Spleen (tissue), 11 donors: ENCODE measurements at regions not wholly inside any gene's neighbourhood (a gene's known extent, or its start where the extent isn't known, plus 50 kb on each side); places are given as distances from the start of the nearest gene placed in this dataset.

Source experiments
- DNase-seq: peaks from one replicate; pipeline ENCODE4 v3.0.0-alpha.2; 2020
- H3K27ac ChIP-seq, 8 donors: fragments of 200-600 bp; sonication (generic) in 7 of 8; 1 replicate in 4 of 8; 2 replicates in 4 of 8; pipeline versions ENCODE4 v1.5.0 to v1.8.0; 2016 to 2021; ENCODE audit warnings: inconsistent platforms in 4 of 8, mild to moderate bottlenecking in 4 of 8, moderate library complexity in 1 of 8
- H3K27me3 ChIP-seq, 7 donors: fragments of 200-600 bp; sonication (generic) in 6 of 7; replicated peaks in 1 of 7; 1 replicate in 4 of 7; 2 replicates in 3 of 7; pipeline versions ENCODE4 v1.5.0 to v1.8.0; 2016 to 2021; ENCODE audit warnings: inconsistent platforms in 3 of 7, mild to moderate bottlenecking in 1 of 7
- H3K36me3 ChIP-seq, 6 donors: fragments of 200-600 bp; sonication (generic) in 5 of 6; 1 replicate in 4 of 6; 2 replicates in 2 of 6; pipeline versions ENCODE4 v1.5.0 to v1.8.0; 2016 to 2021; ENCODE audit warnings: inconsistent platforms in 2 of 6
- H3K4me1 ChIP-seq, 6 donors: fragments of 200-600 bp; sonication (generic) in 5 of 6; 1 replicate in 3 of 6; 2 replicates in 3 of 6; pipeline versions ENCODE4 v1.5.0 to v1.8.0; 2016 to 2021; ENCODE audit warnings: inconsistent platforms in 3 of 6
- H3K4me3 ChIP-seq, 8 donors: fragments of 200-600 bp; sonication (generic) in 7 of 8; 1 replicate in 4 of 8; 2 replicates in 4 of 8; pipeline versions ENCODE4 v1.5.0 to v1.8.0; 2016 to 2021; ENCODE audit warnings: inconsistent platforms in 4 of 8, mild to moderate bottlenecking in 4 of 8, moderate library complexity in 2 of 8
- H3K9me3 ChIP-seq, 8 donors: fragments of 200-600 bp; sonication (generic) in 7 of 8; 1 replicate in 4 of 8; 2 replicates in 4 of 8; pipeline versions ENCODE4 v1.5.0 to v1.8.0; 2016 to 2021; ENCODE audit warnings: inconsistent platforms in 4 of 8
- CTCF ChIP-seq, 11 experiments: fragments of 200-600 bp in 7 of 11; fragments of 450-650 bp in 4 of 11; sonication (generic) in 4 of 11; IDR thresholded peaks in 8 of 11; conservative IDR thresholded peaks in 3 of 11; 1 replicate in 7 of 11; 2 replicates in 4 of 11; pipeline versions ENCODE4 v1.4.0 to v1.8.0; 2016 to 2021; ENCODE audit warnings: antibody characterized with exemption in 11 of 11, inconsistent platforms in 4 of 11, mild to moderate bottlenecking in 1 of 11
- POLR2A ChIP-seq, 3 donors: fragments of 450-650 bp; IDR thresholded peaks; one replicate each; pipeline ENCODE4 v1.5.1; 2017; ENCODE audit warnings: antibody characterized with exemption in 3 of 3, mild to moderate bottlenecking in 1 of 3
- POLR2AphosphoS5 ChIP-seq, 3 donors: sonication (generic); formaldehyde crosslinking; IDR thresholded peaks; one replicate each; pipeline ENCODE4 v1.5.1; 2017; ENCODE audit warnings: antibody characterized with exemption in 3 of 3
- WGBS, 5 donors: extraction: QIAGEN DNeasy Blood & Tissue Kit in 3 of 5; methylation state at CpG; one replicate each; pipeline versions ENCODE4 v1.1.5 to v1.1.7; 2013 to 2018; 5-methylcytosine and 5-hydroxymethylcytosine counted together
- intact Hi-C: fragments of 100-400 bp; cut with DNase I; formaldehyde crosslinking; loops from one replicate; pipeline ENCODE4 v1.15.0; 2023; ENCODE audit warnings: low total_unique reads
- donor health status: healthy with polysubstance abuse.
- donor health status: DM: no; HTN: no; CAD: no; lungs with moderate emphysema.
- donor health status: DM: no; HTN: no; CAD: no.
- donor health status: Bipolar disorder and iron deficiency.
- donor health status: healthy.
- donor health status: DM: no; HTN: no; CAD: no.
- donor health status: DM: yes; HTN: yes; CAD: no.

DNA sequence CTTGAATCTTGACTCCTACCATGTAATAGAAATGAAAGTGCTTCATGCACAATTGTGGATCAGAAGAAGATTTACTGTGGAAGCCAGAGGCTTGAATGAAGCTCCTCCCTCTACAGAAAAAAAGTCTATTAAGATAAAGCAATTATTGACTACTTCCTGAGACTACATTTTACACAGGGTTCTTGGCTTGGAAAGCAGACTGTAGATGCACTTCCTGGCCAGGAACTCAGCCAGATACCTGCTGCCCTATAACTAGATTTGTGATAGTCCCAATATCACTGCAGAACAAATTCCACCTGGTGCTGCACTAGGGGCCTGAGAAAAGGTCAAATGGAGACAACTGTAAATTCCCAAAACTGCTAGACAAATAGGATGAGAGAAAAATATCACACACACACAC lies 96.8 kb upstream of the GUCA2B start:
- DNase-seq: no peak
- no peaks in the 10 kb centered on the region for H3K36me3 ChIP-seq
- H3K4me1 ChIP-seq: no peaks in the 10 kb centered on the region
- TF ChIP-seq CTCF (IDR thresholded peaks at IDR 0.05 in 8 of 11, conservative IDR thresholded peaks at IDR 0.05 in 3 of 11) (no peak), POLR2AphosphoS5 (IDR thresholded peaks at IDR 0.05) (no peak), POLR2A (IDR thresholded peaks at IDR 0.05) (no peak)
- H3K27ac ChIP-seq: no peak overlapping the region
- intact Hi-C loops: no loop called here
- H3K27me3 ChIP-seq: peaks cover 0 to 50% (median 0%) of the 10 kb centered on the region in 7 donors
- H3K9me3 ChIP-seq: peaks cover 0 to 27% (median 18%) of the 10 kb centered on the region in 8 donors
- no peak overlapping the region for H3K4me3 ChIP-seq

DNA sequence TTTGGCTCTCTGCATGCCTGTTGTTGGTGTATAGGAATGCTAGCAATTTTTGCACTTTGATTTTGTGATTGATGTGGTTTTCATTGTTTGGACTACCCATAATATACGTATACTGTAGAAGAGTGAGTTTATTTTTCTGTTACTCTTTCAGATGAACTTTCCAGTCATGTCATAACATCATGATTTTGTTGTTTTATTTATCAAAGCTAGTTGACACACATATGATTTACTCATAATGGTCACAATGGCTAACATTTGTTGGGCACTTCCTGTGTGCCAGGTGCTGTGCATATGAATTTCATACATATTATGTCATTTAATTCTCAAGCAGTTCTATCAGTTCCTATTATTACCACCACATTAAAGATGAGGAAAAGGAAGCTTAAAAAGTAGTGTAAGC lies 98.1 kb upstream of the GUCA2B start:
- H3K36me3 ChIP-seq: no peaks in the 10 kb centered on the region
- TF ChIP-seq CTCF (IDR thresholded peaks at IDR 0.05 in 8 of 11, conservative IDR thresholded peaks at IDR 0.05 in 3 of 11) (no peak), POLR2A (IDR thresholded peaks at IDR 0.05) (no peak), POLR2AphosphoS5 (IDR thresholded peaks at IDR 0.05) (no peak)
- H3K4me3 ChIP-seq: no peak overlapping the region
- no peak overlapping the region for H3K27ac ChIP-seq
- intact Hi-C loops: no loop called here
- no peak for DNase-seq
- H3K9me3 ChIP-seq: peaks cover 0 to 27% (median 18%) of the 10 kb centered on the region in 8 donors
- H3K4me1 ChIP-seq: no peaks in the 10 kb centered on the region
- peaks cover 0 to 53% (median 0%) of the 10 kb centered on the region in 7 donors for H3K27me3 ChIP-seq
- WGBS, 5 donors: 62 to 81% (median 73%) methylated on average over 1 of the region's 1 CpG

GRCh38 chr1:42052072-42052699 lies 101.0 kb upstream of the GUCA2B start:
- WGBS, 5 donors: 64 to 73% (median 66%) methylated on average over 5 of the region's 5 CpGs
- no peaks in the 10 kb centered on the region for H3K4me1 ChIP-seq
- no peak for DNase-seq
- no peak overlapping the region for H3K4me3 ChIP-seq
- peaks cover 0 to 11% (median 3%) of the 10 kb centered on the region in 8 donors for H3K9me3 ChIP-seq
- H3K27me3 ChIP-seq: peaks cover 0 to 45% (median 0%) of the 10 kb centered on the region in 7 donors
- H3K27ac ChIP-seq: no peak overlapping the region
- H3K36me3 ChIP-seq: no peaks in the 10 kb centered on the region
- intact Hi-C loops: no loop called here
- TF ChIP-seq CTCF (IDR thresholded peaks at IDR 0.05 in 8 of 11, conservative IDR thresholded peaks at IDR 0.05 in 3 of 11): no peak
- no peak for TF ChIP-seq POLR2A (IDR thresholded peaks at IDR 0.05)
- TF ChIP-seq POLR2AphosphoS5 (IDR thresholded peaks at IDR 0.05): no peak

DNA sequence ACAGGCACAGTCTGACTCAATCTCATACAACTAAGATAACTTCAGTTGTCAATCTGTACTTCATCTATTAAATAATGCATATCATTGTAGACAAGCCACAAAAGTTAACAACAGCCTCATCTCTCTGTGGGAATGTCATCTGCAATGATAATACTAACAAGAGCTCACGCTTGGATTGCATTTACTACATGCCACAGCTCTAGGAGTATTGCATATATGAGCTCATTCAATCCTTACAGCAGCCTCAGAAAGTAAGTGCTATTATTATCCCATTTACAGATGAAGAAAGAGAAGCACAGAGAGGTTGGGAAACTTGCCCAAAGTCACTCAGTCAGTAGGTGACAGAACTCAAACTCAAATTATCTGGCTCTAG lies 105.7 kb upstream of the GUCA2B start:
- Histone ChIP-seq H3K4me3 (no peak overlapping the region), H3K27me3 (peaks cover 0 to 15% (median 0%) of the 10 kb centered on the region in 7 donors), H3K36me3 (no peaks in the 10 kb centered on the region), H3K9me3 (no peaks in the 10 kb centered on the region), H3K27ac (no peak overlapping the region), H3K4me1 (no peaks in the 10 kb centered on the region)
- intact Hi-C loops: no loop called here
- 79 to 96% (median 82%) methylated on average over 1 of the region's 1 CpG for WGBS, 5 donors
- DNase-seq: no peak
- TF ChIP-seq CTCF (IDR thresholded peaks at IDR 0.05 in 8 of 11, conservative IDR thresholded peaks at IDR 0.05 in 3 of 11): no peak
